WERI-Rb-1 (cell line): ENCODE measurements at regions not wholly inside any gene's neighbourhood (a gene's known extent, or its start where the extent isn't known, plus 50 kb on each side); places are given as distances from the start of the nearest gene placed in this dataset.

Source experiments
- DNase-seq: peaks from one replicate; pipeline ENCODE4 v3.0.0-alpha.2; 2020
- H3K27ac ChIP-seq: fragments of 250-450 bp; sonication (Bioruptor Pico); 2 replicates; pipeline ENCODE4 v1.5.1; 2020; ENCODE audit warnings: mild to moderate bottlenecking, moderate library complexity
- H3K27me3 ChIP-seq: fragments of 250-450 bp; sonication (Bioruptor Pico); 2 replicates; pipeline ENCODE4 v1.5.1; 2021; ENCODE audit warnings: mild to moderate bottlenecking, low read depth, moderate library complexity; ENCODE audit not compliant: insufficient read depth, severe bottlenecking
- H3K36me3 ChIP-seq: fragments of 250-450 bp; sonication (Bioruptor Pico); 2 replicates; pipeline ENCODE4 v1.5.1; 2020; ENCODE audit warnings: mild to moderate bottlenecking, moderate library complexity
- H3K4me3 ChIP-seq: 2 replicates; pipeline ENCODE4 v1.5.1; 2011; ENCODE audit warnings: low read depth, mild to moderate bottlenecking, control low read depth, low read length
- H3K9me3 ChIP-seq: fragments of 250-450 bp; sonication (Bioruptor Pico); 2 replicates; pipeline ENCODE4 v1.5.1; 2021; ENCODE audit warnings: mild to moderate bottlenecking, moderate library complexity; ENCODE audit not compliant: severe bottlenecking
- CTCF ChIP-seq: IDR thresholded peaks from 2 replicates; pipeline ENCODE4 v1.5.1; 2011; ENCODE audit warnings: low read depth, mild to moderate bottlenecking, control low read depth, inconsistent platforms, low read length

- Histone ChIP-seq H3K27me3 (no peaks in the 10 kb centered on the region), H3K36me3 (no peaks in the 10 kb centered on the region), H3K27ac (no peak overlapping the region), H3K9me3 (no peaks in the 10 kb centered on the region), H3K4me3 (no peak overlapping the region)
- no peak for DNase-seq
- no peak for TF ChIP-seq CTCF
These were observed 188.3 kb upstream of the SLC38A2 start for GRCh38 chr12:46560874-46561273.

- no peak overlapping the region for H3K27ac ChIP-seq
- no peak for TF ChIP-seq CTCF
- no peaks in the 10 kb centered on the region for H3K9me3 ChIP-seq
- H3K4me3 ChIP-seq: no peak overlapping the region
- no peaks in the 10 kb centered on the region for H3K27me3 ChIP-seq
- no peaks in the 10 kb centered on the region for H3K36me3 ChIP-seq
- no peak for DNase-seq
These were observed 187.5 kb upstream of the SLC38A2 start for GRCh38 chr12:46560089-46560488.

GRCh38 chr12:46559311-46559710 lies 186.7 kb upstream of the SLC38A2 start:
- no peak for TF ChIP-seq CTCF

DNA sequence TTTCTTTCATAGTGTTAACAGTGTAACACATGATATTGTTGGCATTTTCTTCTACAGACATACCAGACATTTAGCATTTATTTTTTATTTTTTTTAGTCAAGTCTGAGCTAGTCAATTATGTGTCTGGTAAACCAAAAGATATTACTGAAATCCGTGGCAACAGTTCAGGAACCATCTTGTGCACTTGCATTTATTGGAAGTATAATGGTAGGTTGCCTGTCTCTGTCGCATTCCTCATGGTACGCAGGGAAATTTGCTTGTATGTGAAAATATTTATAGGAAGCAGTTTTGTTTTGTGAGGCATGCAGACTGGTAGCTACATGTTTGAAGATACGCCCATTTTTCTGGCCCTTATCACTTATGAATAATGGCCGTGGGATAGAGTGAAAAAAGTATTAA lies 186.1 kb upstream of the SLC38A2 start:
- Histone ChIP-seq H3K27ac (no peak overlapping the region), H3K27me3 (no peaks in the 10 kb centered on the region), H3K9me3 (no peaks in the 10 kb centered on the region), H3K36me3 (no peaks in the 10 kb centered on the region), H3K4me3 (no peak overlapping the region)
- no peak for DNase-seq
- TF ChIP-seq CTCF: no peak

More at GRCh38 chr12:46559311-46559710, 186.7 kb upstream of the SLC38A2 start:
- H3K27me3 ChIP-seq: no peaks in the 10 kb centered on the region
- no peaks in the 10 kb centered on the region for H3K9me3 ChIP-seq
- H3K36me3 ChIP-seq: no peaks in the 10 kb centered on the region
- H3K4me3 ChIP-seq: no peak overlapping the region
- no peak for DNase-seq
- no peak overlapping the region for H3K27ac ChIP-seq

DNA sequence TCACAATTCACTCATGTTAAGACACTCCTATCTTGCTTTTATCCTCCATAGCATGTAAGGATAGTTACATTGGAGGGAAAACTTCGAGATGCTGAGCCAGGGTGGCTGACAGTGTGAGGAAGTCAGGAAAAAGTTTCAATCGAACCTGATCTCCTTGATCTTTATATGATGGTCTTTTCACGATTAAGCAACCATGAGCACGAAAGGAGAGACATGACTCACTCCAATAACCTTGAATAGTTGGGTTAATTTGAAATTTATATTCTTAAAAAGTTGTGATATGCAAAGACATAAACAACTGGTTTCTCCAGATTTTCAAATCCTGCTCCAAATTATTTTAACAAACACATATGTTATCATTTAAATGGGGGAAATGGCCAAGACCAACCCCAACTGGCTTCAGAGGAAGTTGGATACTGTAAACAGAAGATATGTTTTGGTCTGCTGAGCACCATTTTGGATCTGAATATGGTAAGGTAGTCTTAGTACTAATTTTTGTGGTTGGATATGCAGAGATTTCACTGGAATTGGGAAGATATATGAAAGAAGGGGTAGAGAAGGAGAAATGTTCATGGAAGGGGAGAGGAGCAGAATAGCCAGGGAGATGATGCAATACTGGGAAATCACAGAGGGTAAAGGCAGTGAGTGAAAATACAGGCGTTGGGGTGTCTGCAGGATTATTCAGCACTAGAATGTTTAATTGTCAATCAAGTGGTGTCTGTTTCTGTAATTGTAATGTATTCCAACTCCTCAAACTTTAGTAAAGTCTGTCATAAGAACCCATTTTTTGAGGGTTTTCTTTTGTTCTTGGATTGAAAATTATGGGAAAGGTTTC lies 185.2 kb upstream of the SLC38A2 start:
- no peak for DNase-seq
- no peak for TF ChIP-seq CTCF
- no peaks in the 10 kb centered on the region for H3K36me3 ChIP-seq
- H3K27ac ChIP-seq: no peak overlapping the region
- H3K9me3 ChIP-seq: no peaks in the 10 kb centered on the region
- no peaks in the 10 kb centered on the region for H3K27me3 ChIP-seq
- H3K4me3 ChIP-seq: no peak overlapping the region
